Transverse colon (tissue), 4 donors: ENCODE measurements at regions not wholly inside any gene's neighbourhood (a gene's known extent, or its start where the extent isn't known, plus 50 kb on each side); places are given as distances from the start of the nearest gene placed in this dataset.

Source experiments
- CTCF ChIP-seq, 5 experiments: fragments of 200-600 bp in 3 of 5; fragments of 450-650 bp in 2 of 5; sonication (generic) in 3 of 5; IDR thresholded peaks; 1 replicate in 2 of 5; 2 replicates in 3 of 5; pipeline ENCODE4 v1.5.1; 2016 to 2017; ENCODE audit warnings: antibody characterized with exemption in 5 of 5, inconsistent platforms in 3 of 5, mild to moderate bottlenecking in 2 of 5, moderate library complexity in 1 of 5
- POLR2AphosphoS5 ChIP-seq, 3 donors: sonication (generic); formaldehyde crosslinking; IDR thresholded peaks; one replicate each; pipeline ENCODE4 v1.6.1; 2016; ENCODE audit warnings: antibody characterized with exemption in 3 of 3

GRCh38 chr2:66699416-66699792 lies 264.5 kb downstream of the MEIS1 start:
- TF ChIP-seq CTCF (IDR thresholded peaks at IDR 0.05) (no peak), POLR2AphosphoS5 (IDR thresholded peaks at IDR 0.05) (no peak)
